Endothelial cell (in vitro differentiated cells): ENCODE measurements at regions not wholly inside any gene's neighbourhood (a gene's known extent, or its start where the extent isn't known, plus 50 kb on each side); places are given as distances from the start of the nearest gene placed in this dataset.

Experiments used
- DNase-seq: peaks from one replicate; pipeline ENCODE4 v3.0.0; 2021; ENCODE audit warnings: low spot score
- H3K27ac Mint-ChIP-seq: one replicate; pipeline ENCODE4 v1.8.0; 2021; ENCODE audit warnings: mixed read lengths, inconsistent platforms; ENCODE audit not compliant: unreplicated experiment
- H3K27me3 Mint-ChIP-seq: one replicate; pipeline ENCODE4 v1.8.0; 2021; ENCODE audit warnings: mild to moderate bottlenecking, moderate library complexity, mixed read lengths, inconsistent platforms; ENCODE audit not compliant: unreplicated experiment
- H3K36me3 Mint-ChIP-seq: one replicate; pipeline ENCODE4 v1.8.0; 2021; ENCODE audit warnings: mild to moderate bottlenecking, low read depth, mixed read lengths, inconsistent platforms; ENCODE audit not compliant: unreplicated experiment
- H3K4me1 Mint-ChIP-seq: one replicate; pipeline ENCODE4 v1.8.0; 2021; ENCODE audit warnings: mild to moderate bottlenecking, mixed read lengths, inconsistent platforms; ENCODE audit not compliant: unreplicated experiment
- H3K4me3 Mint-ChIP-seq: one replicate; pipeline ENCODE4 v1.8.0; 2021; ENCODE audit warnings: mild to moderate bottlenecking, mixed read lengths, inconsistent platforms; ENCODE audit not compliant: unreplicated experiment
- H3K9me3 Mint-ChIP-seq: one replicate; pipeline ENCODE4 v1.8.0; 2021; ENCODE audit warnings: mixed read lengths, inconsistent platforms; ENCODE audit not compliant: unreplicated experiment
- TF ChIP-seq, protein P1 (sequence below): fragments of 200-600 bp; sonication (generic); IDR thresholded peaks from one replicate; pipeline ENCODE4 v1.5.0; 2021; ENCODE audit warnings: antibody characterized with exemption; ENCODE audit not compliant: unreplicated experiment

DNA sequence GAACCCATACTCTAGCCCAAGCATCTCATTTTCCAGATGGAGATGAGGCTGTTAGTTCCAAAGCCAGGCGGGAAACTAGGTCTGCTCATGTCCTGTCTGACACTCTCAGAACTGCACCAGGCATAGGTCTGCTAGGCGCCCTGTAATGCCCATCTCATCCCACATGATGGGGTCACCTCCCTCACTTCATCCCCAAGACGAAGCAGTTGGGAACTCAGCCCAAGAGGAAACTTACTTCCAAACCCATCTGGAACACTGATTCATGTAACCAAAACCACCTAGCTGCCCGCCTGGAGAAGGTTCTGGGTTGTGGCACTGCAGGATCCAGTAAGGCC lies 84.0 kb upstream of the PRNP start:
- H3K4me1 Mint-ChIP-seq, result no peaks in the 10 kb centered on the region
- TF ChIP-seq, protein P1, sequence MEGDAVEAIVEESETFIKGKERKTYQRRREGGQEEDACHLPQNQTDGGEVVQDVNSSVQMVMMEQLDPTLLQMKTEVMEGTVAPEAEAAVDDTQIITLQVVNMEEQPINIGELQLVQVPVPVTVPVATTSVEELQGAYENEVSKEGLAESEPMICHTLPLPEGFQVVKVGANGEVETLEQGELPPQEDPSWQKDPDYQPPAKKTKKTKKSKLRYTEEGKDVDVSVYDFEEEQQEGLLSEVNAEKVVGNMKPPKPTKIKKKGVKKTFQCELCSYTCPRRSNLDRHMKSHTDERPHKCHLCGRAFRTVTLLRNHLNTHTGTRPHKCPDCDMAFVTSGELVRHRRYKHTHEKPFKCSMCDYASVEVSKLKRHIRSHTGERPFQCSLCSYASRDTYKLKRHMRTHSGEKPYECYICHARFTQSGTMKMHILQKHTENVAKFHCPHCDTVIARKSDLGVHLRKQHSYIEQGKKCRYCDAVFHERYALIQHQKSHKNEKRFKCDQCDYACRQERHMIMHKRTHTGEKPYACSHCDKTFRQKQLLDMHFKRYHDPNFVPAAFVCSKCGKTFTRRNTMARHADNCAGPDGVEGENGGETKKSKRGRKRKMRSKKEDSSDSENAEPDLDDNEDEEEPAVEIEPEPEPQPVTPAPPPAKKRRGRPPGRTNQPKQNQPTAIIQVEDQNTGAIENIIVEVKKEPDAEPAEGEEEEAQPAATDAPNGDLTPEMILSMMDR, result no peak
- H3K27ac Mint-ChIP-seq, result no peak overlapping the region
- no peak for DNase-seq
- H3K9me3 Mint-ChIP-seq, result no peaks in the 10 kb centered on the region
- H3K27me3 Mint-ChIP-seq, result no peaks in the 10 kb centered on the region
- no peak overlapping the region for H3K4me3 Mint-ChIP-seq
- H3K36me3 Mint-ChIP-seq, result no peaks in the 10 kb centered on the region

DNA sequence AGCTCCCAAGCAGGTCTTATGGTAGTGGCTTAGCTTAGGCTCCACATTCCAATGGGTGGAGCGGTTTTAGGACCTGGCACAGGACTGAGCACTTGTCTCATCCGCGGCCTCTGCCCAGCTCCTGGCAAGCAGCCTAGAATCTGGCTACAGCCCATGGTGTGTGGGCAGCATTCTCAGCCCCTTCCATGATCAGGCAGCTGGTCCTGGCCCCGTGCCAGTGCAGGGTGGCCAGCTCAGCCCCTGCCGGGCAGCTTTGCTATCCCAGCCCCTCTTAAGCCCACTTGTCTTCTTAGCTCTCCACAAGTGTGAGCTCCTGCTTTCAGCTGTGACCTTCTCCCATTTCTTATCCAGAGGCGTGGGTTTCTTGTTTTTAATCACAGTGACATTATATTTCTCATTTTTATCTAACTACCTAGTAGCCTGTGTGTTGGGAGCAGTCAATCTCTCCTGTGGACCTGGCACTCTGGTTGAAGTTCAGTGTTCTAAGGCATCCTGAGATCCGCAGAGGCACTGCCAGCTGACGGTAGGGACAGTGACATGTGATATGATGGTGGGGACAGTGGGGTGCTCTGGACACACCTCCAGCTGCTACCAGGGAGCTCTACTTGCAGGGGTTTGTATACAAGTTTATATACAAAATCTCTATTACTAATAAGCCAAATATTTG lies 84.5 kb upstream of the PRNP start:
- DNase-seq, result no peak
- Mint-ChIP-seq H3K4me3 (no peak overlapping the region), H3K27ac (no peak overlapping the region), H3K27me3 (no peaks in the 10 kb centered on the region), H3K9me3 (no peaks in the 10 kb centered on the region), H3K4me1 (no peaks in the 10 kb centered on the region), H3K36me3 (no peaks in the 10 kb centered on the region)
- TF ChIP-seq, protein P1, result no peak

DNA sequence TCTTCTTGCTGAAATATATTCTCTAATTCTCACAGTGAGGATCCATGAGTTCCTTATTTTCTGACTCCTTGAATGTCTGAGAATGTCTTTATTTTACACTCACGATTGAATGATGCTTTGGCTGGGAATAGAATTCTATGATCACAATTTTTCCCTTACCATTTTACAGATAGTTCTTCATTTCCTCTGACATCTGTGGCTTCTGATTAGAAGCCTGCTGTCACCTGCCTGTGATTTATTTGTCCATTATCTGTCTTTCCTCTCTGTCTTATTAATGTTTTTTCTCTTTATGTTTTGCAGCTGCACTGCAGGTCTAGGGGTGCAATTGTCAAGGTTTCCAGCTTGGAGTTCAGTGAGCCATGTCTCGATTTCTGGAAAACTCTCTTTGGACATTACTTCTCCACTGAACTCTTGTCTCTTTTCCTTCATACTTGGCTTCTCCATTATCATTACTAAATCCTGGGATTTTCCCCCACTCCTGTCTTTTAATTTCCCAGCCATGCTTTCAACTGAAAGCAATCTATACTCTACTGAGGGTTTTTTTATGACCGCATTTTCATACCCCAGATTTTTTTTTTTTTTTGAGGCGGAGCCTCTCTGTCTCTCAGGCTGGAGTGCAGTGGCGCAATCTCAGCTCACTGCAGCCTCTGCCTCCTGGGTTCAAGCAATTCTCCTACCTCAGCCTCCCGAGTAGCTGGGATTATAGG lies 85.8 kb upstream of the PRNP start:
- TF ChIP-seq, protein P1, result no peak
- H3K27me3 Mint-ChIP-seq, result no peaks in the 10 kb centered on the region
- no peaks in the 10 kb centered on the region for H3K4me1 Mint-ChIP-seq
- no peak overlapping the region for H3K27ac Mint-ChIP-seq
- DNase-seq, result no peak
- no peaks in the 10 kb centered on the region for H3K36me3 Mint-ChIP-seq
- H3K4me3 Mint-ChIP-seq, result no peak overlapping the region
- H3K9me3 Mint-ChIP-seq, result no peaks in the 10 kb centered on the region

DNA sequence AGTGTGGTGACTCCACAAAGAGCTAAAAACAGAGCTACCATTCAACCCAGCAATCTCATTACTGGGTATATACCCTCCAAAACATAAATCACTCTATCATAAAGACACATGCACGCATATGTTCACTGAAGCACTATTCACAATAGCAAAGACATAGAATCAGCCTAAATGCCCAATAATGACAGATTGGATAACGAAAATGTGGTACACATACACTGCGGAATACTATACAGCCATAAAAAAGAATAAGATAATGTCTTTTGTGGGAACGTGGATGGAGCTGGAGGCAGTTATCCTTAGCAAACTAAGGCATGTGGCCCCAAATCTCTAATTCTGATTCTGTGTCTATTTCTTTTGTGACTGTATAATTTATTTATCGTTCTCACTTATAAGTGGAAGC lies 89.0 kb upstream of the PRNP start:
- no peaks in the 10 kb centered on the region for H3K27me3 Mint-ChIP-seq
- DNase-seq, result no peak
- H3K4me1 Mint-ChIP-seq, result peaks cover 3% of the 10 kb centered on the region
- no peak overlapping the region for H3K4me3 Mint-ChIP-seq
- H3K27ac Mint-ChIP-seq, result no peak overlapping the region
- H3K9me3 Mint-ChIP-seq, result no peaks in the 10 kb centered on the region
- TF ChIP-seq, protein P1, result no peak
- H3K36me3 Mint-ChIP-seq, result no peaks in the 10 kb centered on the region

DNA sequence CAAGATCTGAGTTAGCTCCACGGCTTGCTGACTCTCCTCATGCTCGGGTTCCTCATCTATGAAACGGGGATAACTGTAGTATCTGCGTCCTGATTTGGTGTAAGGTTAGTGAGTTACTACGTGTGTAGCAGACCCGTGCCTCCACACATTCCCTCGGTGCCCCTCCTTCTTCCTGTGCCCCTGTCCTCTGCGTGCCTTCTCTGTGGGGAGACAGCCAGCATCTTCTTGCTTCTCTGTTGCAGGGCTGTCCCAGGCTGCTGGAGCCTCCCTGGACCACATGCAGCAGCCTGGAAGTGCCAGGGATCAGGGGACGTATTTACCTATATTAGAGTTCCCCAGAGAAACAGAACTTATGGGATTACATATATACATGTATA lies 93.1 kb upstream of the PRNP start:
- Mint-ChIP-seq H3K36me3 (no peaks in the 10 kb centered on the region), H3K4me1 (peaks cover 3% of the 10 kb centered on the region), H3K27me3 (no peaks in the 10 kb centered on the region), H3K9me3 (no peaks in the 10 kb centered on the region), H3K27ac (no peak overlapping the region), H3K4me3 (no peak overlapping the region)
- DNase-seq, result no peak
- TF ChIP-seq, protein P1, result no peak
